Dendritic cell treated with granulocyte-macrophage colony-stimulating factor and Interleukin-4, amounts not matched to agents 40 ng/mL and 50 ng/mL, for 4 days (primary cell): ENCODE measurements at regions not wholly inside any gene's neighbourhood (a gene's known extent, or its start where the extent isn't known, plus 50 kb on each side); places are given as distances from the start of the nearest gene placed in this dataset.
A peak's percentile ranks its signal among the peaks of the same experiment; 100 is the strongest.

Experiments used
- H3K27ac Mint-ChIP-seq: one replicate; pipeline ENCODE4 v1.8.0; 2022; ENCODE audit warnings: mild to moderate bottlenecking, mixed read lengths
- H3K27me3 Mint-ChIP-seq: one replicate; pipeline ENCODE4 v1.8.0; 2022; ENCODE audit warnings: mild to moderate bottlenecking, mixed read lengths
- H3K36me3 Mint-ChIP-seq: one replicate; pipeline ENCODE4 v1.8.0; 2022; ENCODE audit warnings: low read depth, mixed read lengths
- H3K4me1 Mint-ChIP-seq: one replicate; pipeline ENCODE4 v1.8.0; 2022; ENCODE audit warnings: low read depth, mixed read lengths
- H3K4me3 Mint-ChIP-seq: one replicate; pipeline ENCODE4 v1.8.0; 2022; ENCODE audit warnings: mild to moderate bottlenecking, moderate library complexity, mixed read lengths
- H3K9me3 Mint-ChIP-seq: one replicate; pipeline ENCODE4 v1.8.0; 2022; ENCODE audit warnings: mixed read lengths
- intact Hi-C: fragments of 100-400 bp; cut with micrococcal nuclease; formaldehyde crosslinking; loops from one replicate; pipeline ENCODE4 v1.15.0; 2022

- intact Hi-C loops = no loop called here
- Mint-ChIP-seq H3K9me3 (peaks cover 8% of the 10 kb centered on the region), H3K27me3 (no peaks in the 10 kb centered on the region), H3K27ac (no peak overlapping the region), H3K4me3 (no peak overlapping the region), H3K36me3 (no peaks in the 10 kb centered on the region), H3K4me1 (no peaks in the 10 kb centered on the region)
Observed at GRCh38 chr12:82124711-82125380, 233.3 kb downstream of the CCDC59 start.

GRCh38 chr12:82121545-82121944, 236.6 kb downstream of the CCDC59 start:
- Mint-ChIP-seq H3K4me1 (no peaks in the 10 kb centered on the region), H3K9me3 (peaks cover 8% of the 10 kb centered on the region), H3K27ac (no peak overlapping the region), H3K27me3 (no peaks in the 10 kb centered on the region), H3K36me3 (no peaks in the 10 kb centered on the region), H3K4me3 (no peak overlapping the region)
- intact Hi-C loops = no loop called here

GRCh38 chr12:82120901-82121300, 237.3 kb downstream of the CCDC59 start:
- Mint-ChIP-seq H3K27ac (no peak overlapping the region), H3K4me3 (no peak overlapping the region), H3K9me3 (peaks cover 8% of the 10 kb centered on the region), H3K36me3 (no peaks in the 10 kb centered on the region), H3K4me1 (no peaks in the 10 kb centered on the region), H3K27me3 (no peaks in the 10 kb centered on the region)
- intact Hi-C loops = no loop called here

GRCh38 chr12:82109243-82109642, 248.9 kb downstream of the CCDC59 start:
- H3K9me3 Mint-ChIP-seq = no peaks in the 10 kb centered on the region
- no peaks in the 10 kb centered on the region for H3K36me3 Mint-ChIP-seq
- H3K27me3 Mint-ChIP-seq = no peaks in the 10 kb centered on the region
- no peak overlapping the region for H3K4me3 Mint-ChIP-seq
- intact Hi-C loops = no loop called here
- no peak overlapping the region for H3K27ac Mint-ChIP-seq
- no peaks in the 10 kb centered on the region for H3K4me1 Mint-ChIP-seq

GRCh38 chr12:82108615-82109014, 249.6 kb downstream of the CCDC59 start:
- Mint-ChIP-seq H3K36me3 (no peaks in the 10 kb centered on the region), H3K27me3 (no peaks in the 10 kb centered on the region), H3K9me3 (peaks cover under 1% of the 10 kb centered on the region), H3K4me3 (no peak overlapping the region), H3K4me1 (no peaks in the 10 kb centered on the region), H3K27ac (no peak overlapping the region)
- intact Hi-C loops = no loop called here

GRCh38 chr12:82099216-82099615, 259.0 kb downstream of the CCDC59 start:
- intact Hi-C loops = no loop called here
- no peak overlapping the region for H3K27ac Mint-ChIP-seq
- no peaks in the 10 kb centered on the region for H3K4me1 Mint-ChIP-seq
- H3K4me3 Mint-ChIP-seq = no peak overlapping the region
- no peaks in the 10 kb centered on the region for H3K27me3 Mint-ChIP-seq
- H3K9me3 Mint-ChIP-seq = peaks cover 43% of the 10 kb centered on the region
- H3K36me3 Mint-ChIP-seq = no peaks in the 10 kb centered on the region

- H3K9me3 Mint-ChIP-seq = peaks cover 34% of the 10 kb centered on the region
- no peaks in the 10 kb centered on the region for H3K4me1 Mint-ChIP-seq
- H3K36me3 Mint-ChIP-seq = no peaks in the 10 kb centered on the region
- H3K4me3 Mint-ChIP-seq = no peak overlapping the region
- intact Hi-C loops = no loop called here
- no peak overlapping the region for H3K27ac Mint-ChIP-seq
- H3K27me3 Mint-ChIP-seq = no peaks in the 10 kb centered on the region
Observed at GRCh38 chr12:82097877-82098276, 260.3 kb downstream of the CCDC59 start.

GRCh38 chr12:82097438-82097837, 260.7 kb downstream of the CCDC59 start:
- Mint-ChIP-seq H3K4me1 (no peaks in the 10 kb centered on the region), H3K27ac (no peak overlapping the region), H3K36me3 (no peaks in the 10 kb centered on the region), H3K4me3 (no peak overlapping the region), H3K9me3 (peaks cover 30% of the 10 kb centered on the region), H3K27me3 (no peaks in the 10 kb centered on the region)
- intact Hi-C loops = no loop called here

GRCh38 chr12:82090165-82090564, 268.0 kb downstream of the CCDC59 start:
- H3K36me3 Mint-ChIP-seq = no peaks in the 10 kb centered on the region
- no peaks in the 10 kb centered on the region for H3K4me1 Mint-ChIP-seq
- H3K4me3 Mint-ChIP-seq = no peak overlapping the region
- peaks cover 11% of the 10 kb centered on the region for H3K9me3 Mint-ChIP-seq
- no peaks in the 10 kb centered on the region for H3K27me3 Mint-ChIP-seq
- no peak overlapping the region for H3K27ac Mint-ChIP-seq
- intact Hi-C loops = no loop called here

GRCh38 chr12:82089369-82090121, 268.6 kb downstream of the CCDC59 start:
- no peak overlapping the region for H3K27ac Mint-ChIP-seq

GRCh38 chr12:82082501-82082900, 275.7 kb downstream of the CCDC59 start:
- Mint-ChIP-seq H3K27ac (no peak overlapping the region), H3K36me3 (no peaks in the 10 kb centered on the region), H3K4me3 (no peak overlapping the region), H3K27me3 (no peaks in the 10 kb centered on the region), H3K4me1 (no peaks in the 10 kb centered on the region), H3K9me3 (peaks cover 19% of the 10 kb centered on the region)
- intact Hi-C loops = no loop called here

More at GRCh38 chr12:82089369-82090121, 268.6 kb downstream of the CCDC59 start:
- Mint-ChIP-seq H3K36me3 (no peaks in the 10 kb centered on the region), H3K4me3 (no peak overlapping the region), H3K4me1 (no peaks in the 10 kb centered on the region), H3K9me3 (peaks cover 15% of the 10 kb centered on the region), H3K27me3 (no peaks in the 10 kb centered on the region)
- intact Hi-C loops = no loop called here

GRCh38 chr12:82069931-82070514, 288.2 kb downstream of the CCDC59 start:
- intact Hi-C loops = no loop called here
- H3K4me3 Mint-ChIP-seq = no peak overlapping the region
- H3K36me3 Mint-ChIP-seq = no peaks in the 10 kb centered on the region
- H3K9me3 Mint-ChIP-seq = peaks cover 18% of the 10 kb centered on the region
- H3K4me1 Mint-ChIP-seq = peaks cover 6% of the 10 kb centered on the region
- peaks cover 1% of the 10 kb centered on the region for H3K27me3 Mint-ChIP-seq
- no peak overlapping the region for H3K27ac Mint-ChIP-seq

- H3K27ac Mint-ChIP-seq = peak overlapping the region; percentile 75
- intact Hi-C loops = no loop called here
- no peaks in the 10 kb centered on the region for H3K36me3 Mint-ChIP-seq
- no peak overlapping the region for H3K4me3 Mint-ChIP-seq
- H3K4me1 Mint-ChIP-seq = peaks cover 23% of the 10 kb centered on the region
- H3K9me3 Mint-ChIP-seq = no peaks in the 10 kb centered on the region
- peaks cover 3% of the 10 kb centered on the region for H3K27me3 Mint-ChIP-seq
Observed at GRCh38 chr12:82058197-82058596, 299.0 kb upstream of the PPFIA2 start.

- peaks cover 23% of the 10 kb centered on the region for H3K4me1 Mint-ChIP-seq
- H3K4me3 Mint-ChIP-seq = peak overlapping the region; percentile 18
- H3K36me3 Mint-ChIP-seq = no peaks in the 10 kb centered on the region
- H3K27ac Mint-ChIP-seq = peak overlapping the region; percentile 75
- intact Hi-C loops = no loop called here
- H3K9me3 Mint-ChIP-seq = no peaks in the 10 kb centered on the region
- H3K27me3 Mint-ChIP-seq = peaks cover 3% of the 10 kb centered on the region
Observed at GRCh38 chr12:82057770-82058169, 298.6 kb upstream of the PPFIA2 start.
